GM18499 (cell line): ENCODE measurements at regions not wholly inside any gene's neighbourhood (a gene's known extent, or its start where the extent isn't known, plus 50 kb on each side); places are given as distances from the start of the nearest gene placed in this dataset.

Source experiments
- ATAC-seq: cut with Tn5 transposase; IDR thresholded peaks from one replicate; pipeline ENCODE4 v1.9.1; 2021; ENCODE audit warnings: moderate number of reproducible peaks; ENCODE audit not compliant: insufficient read depth, unreplicated experiment

DNA sequence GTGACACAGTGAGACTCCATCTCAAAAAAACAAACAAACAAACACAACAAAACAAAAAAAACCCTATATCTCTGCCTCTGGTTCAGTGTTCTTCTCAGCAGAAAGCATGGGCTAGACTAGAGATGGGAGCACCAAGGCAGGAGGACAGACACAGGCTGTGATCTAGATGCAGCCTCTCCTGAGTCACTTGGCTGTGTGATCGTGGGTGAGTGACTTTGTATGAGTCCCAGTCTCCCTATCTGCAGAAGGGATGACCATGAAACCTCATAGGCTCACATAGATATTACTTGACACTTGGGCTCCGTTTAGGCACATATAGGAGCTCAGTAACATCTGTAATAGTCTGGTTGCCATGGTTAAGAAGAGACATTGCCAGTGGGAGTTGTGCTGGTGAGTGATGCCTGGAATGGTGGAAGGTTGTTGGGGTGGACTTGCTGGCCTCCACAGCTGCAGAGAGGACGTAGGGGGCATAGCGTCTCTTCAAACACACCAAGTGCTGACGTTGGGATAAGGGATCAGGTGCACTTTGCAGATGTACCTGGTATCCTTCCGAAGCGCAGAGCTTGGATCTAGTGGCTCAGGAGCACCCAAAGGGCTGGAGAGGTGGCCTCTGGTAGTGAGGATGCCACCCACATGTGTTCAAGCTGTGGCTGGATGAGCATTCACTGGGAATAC is 318.9 kb upstream of the HS6ST1 start:
- ATAC-seq: no peak

- no peak for ATAC-seq
These were observed 319.9 kb upstream of the HS6ST1 start for GRCh38 chr2:128638341-128639119.

GRCh38 chr2:128639120-128639477 is 320.4 kb upstream of the HS6ST1 start:
- no peak for ATAC-seq

DNA sequence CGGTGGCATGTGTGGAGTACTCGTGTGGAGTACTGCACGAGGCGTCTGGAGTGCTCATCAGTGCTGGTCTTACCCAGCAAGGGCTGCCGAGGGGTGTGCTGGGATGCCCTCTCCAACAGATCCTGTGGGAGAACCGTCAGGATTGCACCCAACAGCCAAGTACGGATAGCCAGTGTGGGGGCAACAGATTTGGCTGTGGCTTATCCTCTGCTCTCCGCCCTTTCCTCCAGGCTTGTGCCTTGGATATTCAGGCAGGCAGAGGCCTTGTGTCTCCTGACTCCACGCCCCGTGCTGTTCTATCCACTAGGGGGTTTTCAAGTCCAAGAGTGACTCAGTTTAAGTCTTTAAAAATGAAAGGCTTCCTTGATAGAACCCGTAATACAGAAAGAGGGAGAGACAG is 321.0 kb upstream of the HS6ST1 start:
- no peak for ATAC-seq

DNA sequence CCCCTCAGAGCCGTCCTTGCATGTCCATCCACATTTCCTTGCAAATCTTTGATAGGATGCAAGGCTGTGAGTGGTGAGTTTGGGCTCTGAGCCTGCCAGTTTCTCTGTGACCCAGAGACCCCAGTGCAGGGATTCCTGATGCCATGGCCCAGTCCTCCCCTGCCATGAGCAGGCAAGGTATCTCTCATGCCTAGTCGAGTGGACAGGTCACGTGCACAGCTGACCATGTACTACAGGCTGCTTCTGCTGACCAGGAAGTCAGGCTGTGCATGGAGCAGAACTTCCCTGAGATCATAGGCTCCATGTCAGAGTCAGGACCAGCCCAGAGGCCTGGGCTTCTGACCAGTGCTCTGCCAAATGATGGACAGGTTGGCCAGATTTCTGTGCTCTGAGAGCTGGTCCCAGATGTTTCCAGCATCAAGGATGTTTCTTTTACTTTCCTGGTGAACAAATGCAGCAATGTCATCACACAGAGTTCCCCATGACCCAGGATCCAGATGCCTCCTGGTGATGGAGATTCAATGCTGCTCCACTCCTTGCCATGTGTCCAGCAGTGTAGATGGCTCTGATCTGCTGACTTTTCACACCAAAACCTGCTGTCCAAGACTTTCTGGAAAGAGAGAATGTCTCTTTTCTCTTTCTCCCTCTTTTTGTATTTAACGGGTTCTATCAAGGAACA is 321.6 kb upstream of the HS6ST1 start:
- ATAC-seq: no peak

- no peak for ATAC-seq
These were observed 322.2 kb upstream of the HS6ST1 start for GRCh38 chr2:128640845-128641360.

- ATAC-seq: no peak
These were observed 322.9 kb upstream of the HS6ST1 start for GRCh38 chr2:128641421-128642080.

GRCh38 chr2:128642316-128642715 is 323.6 kb upstream of the HS6ST1 start:
- no peak for ATAC-seq

DNA sequence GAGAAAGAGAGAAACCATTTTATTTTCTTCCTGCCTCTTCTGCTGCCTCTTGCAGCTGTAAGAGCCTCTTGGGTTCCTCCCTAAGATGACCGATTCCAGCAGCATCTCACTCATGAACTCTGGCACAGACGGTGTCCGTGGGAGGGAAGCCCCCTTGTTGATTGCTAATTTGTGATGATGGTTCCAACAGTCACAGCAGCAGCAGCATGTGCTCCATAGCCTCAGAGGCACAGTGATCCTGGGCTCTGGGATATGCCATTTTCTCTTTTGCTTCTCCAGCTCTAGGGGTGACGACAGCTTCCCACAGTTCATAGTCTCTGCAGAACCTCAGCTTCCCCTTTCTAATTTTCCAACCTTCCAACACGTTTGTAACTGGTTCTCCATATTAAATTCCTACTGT is 324.2 kb upstream of the HS6ST1 start:
- ATAC-seq: no peak

DNA sequence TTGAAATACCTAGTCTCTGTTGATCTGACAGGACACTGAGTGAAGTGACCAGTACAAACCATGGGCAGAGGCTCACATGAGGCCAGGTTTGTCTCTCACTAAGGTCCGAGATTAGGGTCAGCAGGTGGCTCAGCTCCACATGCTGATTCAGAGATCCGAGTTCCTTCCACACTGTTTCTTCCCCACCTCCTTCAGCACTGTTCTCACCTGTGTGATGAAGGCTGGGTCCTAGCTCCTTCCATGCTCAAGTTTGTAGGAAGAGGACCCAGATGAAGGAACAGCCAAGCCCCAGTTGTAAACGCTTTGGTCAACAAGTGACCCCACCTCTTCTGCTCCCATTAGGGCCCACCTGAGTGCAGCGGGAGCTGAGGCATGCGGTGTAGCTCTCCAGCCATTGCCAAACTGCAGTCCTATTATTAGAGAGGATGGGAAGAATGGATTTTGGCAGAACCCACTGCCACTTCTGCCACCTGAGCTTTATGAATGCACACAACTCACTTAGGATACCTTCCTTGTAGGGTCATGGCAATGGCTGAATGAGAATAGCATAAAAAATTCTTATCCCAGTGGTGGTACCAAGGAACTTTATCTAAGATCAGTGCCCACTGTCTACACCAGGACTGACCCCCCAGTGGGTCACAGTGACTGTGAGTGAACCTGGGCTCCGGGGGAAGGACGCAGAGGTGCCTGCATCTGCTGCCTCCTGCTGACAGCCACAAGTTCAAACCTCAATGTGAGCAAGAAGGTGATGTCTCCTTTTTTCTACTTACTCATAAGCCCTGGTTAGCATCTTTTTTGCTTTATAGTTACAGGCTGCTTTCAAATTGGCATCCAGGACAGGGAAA is 324.8 kb upstream of the HS6ST1 start:
- ATAC-seq: no peak

GRCh38 chr2:128644156-128644555 is 325.5 kb upstream of the HS6ST1 start:
- no peak for ATAC-seq

- ATAC-seq: no peak
These were observed 326.1 kb upstream of the HS6ST1 start for GRCh38 chr2:128644718-128645256.

DNA sequence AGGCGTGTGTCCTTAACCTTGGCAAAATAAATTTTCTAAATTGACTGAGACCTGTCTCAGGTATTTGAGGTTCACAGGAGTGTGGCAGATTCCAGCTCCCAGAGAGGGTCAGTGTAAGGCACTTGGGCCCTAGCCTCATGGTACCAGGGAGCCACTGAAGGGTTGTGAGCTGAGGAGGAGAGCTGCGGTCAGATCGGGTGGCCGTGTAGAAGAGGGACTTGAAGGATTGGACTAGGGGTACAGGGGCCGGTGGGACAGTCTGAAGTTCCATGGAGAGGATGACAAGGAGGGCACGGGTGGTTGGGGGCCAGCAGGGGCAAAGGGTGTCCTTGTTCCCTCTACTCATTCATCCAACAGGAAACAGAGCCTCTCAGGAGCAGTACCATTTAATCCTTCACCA is 327.0 kb upstream of the HS6ST1 start:
- no peak for ATAC-seq

DNA sequence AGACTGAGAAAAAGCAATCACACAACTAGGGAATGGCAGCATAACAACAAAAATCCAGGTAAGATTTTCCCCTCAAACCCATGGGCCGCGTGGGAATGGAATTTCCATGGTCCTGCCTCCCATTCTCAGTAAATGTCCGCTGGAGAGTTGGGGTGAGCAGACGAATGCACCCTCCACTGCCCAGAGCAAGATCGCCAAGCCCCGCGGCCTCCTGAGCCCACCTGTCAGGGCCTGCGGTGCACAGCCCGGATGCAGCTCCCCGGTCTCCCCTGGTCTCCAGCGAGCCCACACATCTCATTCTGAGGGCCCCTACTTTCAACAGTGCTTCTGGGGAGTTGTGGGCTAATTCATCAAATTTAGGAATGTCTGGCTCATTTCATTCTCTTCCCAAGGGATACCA is 327.4 kb upstream of the HS6ST1 start:
- no peak for ATAC-seq

DNA sequence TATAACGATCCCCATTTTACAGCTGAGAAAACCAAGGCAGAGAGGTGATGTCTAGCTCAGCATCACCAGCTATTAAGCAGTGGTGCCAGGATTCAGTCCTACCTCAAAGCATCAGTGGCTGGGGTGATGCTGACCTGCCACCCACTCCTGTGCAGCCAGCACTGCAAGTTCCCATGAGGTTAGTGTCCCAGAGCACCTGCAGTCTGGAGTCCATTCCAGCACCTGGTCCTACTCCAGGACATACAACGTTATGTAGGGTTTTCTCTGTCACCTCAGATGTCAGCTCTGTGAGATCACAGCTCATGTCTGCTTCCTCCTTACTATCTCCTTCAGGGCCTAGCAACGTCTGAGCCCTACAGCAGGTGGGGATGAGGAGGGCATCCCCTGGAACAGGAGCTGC is 328.0 kb upstream of the HS6ST1 start:
- no peak for ATAC-seq

GRCh38 chr2:128651000-128651399 is 332.3 kb upstream of the HS6ST1 start:
- ATAC-seq: no peak

- ATAC-seq: no peak
These were observed 335.7 kb upstream of the HS6ST1 start for GRCh38 chr2:128654408-128654807.

GRCh38 chr2:128660836-128661235 is 342.2 kb upstream of the HS6ST1 start:
- ATAC-seq: no peak

DNA sequence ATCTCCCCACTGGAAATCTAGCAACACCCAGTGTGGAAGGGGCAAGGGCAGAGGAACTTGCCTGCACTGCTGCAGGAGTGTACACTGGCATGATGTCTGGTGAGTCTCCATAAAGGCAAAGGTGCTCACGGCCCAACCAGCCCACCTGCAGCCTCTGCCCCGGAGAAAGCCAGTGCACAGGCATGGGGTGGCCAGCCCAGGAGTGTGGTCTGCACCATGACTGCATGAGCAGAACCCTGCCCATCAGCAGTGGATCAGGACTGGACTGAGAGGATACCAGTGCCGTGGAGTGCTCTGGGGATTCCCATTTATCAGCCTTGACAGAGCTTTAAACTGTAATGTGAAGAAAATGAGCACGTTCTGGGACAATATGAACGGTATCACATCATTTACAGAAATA is 342.6 kb upstream of the HS6ST1 start:
- ATAC-seq: no peak

DNA sequence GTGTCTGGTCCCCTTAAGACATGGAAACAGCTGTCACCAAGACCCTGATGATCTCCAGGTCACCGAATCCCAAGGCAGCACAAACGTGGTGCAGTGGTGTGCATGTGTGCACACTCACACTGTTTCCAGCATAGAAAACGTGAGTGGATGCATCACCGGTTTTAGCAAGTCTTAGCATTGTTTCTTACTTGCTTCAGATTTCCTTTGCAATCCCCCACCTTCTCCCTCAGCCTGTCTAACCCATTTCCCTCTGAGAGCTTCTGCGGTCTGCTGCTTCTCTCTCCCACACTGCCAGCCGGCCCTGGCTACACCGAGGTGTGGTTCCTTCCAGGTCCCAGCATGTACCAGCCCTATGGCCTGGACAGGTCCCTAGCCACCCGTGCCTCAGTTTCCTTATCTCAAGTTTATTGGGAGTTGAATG is 343.4 kb upstream of the HS6ST1 start:
- ATAC-seq: no peak
